ENCODE measurements at regions not wholly inside any gene's neighbourhood (a gene's known extent, or its start where the extent isn't known, plus 50 kb on each side); places are given as distances from the start of the nearest gene placed in this dataset.
A peak's percentile ranks its signal among the peaks of the same experiment; 100 is the strongest.

GRCh38 chr9:109549386-109549785 is 51.3 kb upstream of the PTPN3 start:
- DNase-seq (ENCODE audit: low read depth): no peak

- no peak for DNase-seq (ENCODE audit: low read depth)
These were observed 53.5 kb upstream of the PTPN3 start for GRCh38 chr9:109551651-109552050.

- no peak for DNase-seq (ENCODE audit: low read depth)
These were observed 57.1 kb upstream of the PTPN3 start for GRCh38 chr9:109555215-109555614.

- DNase-seq (ENCODE audit: low read depth): no peak
These were observed 58.0 kb upstream of the PTPN3 start for GRCh38 chr9:109556061-109556460.

GRCh38 chr9:109556786-109557185 is 58.7 kb upstream of the PTPN3 start:
- no peak for DNase-seq (ENCODE audit: low read depth)

GRCh38 chr9:109557481-109557880 is 59.4 kb upstream of the PTPN3 start:
- DNase-seq (ENCODE audit: low read depth): no peak

GRCh38 chr9:109558718-109559151 is 60.6 kb upstream of the PTPN3 start:
- no peak for DNase-seq (ENCODE audit: low read depth)

GRCh38 chr9:109560470-109561132 is 62.5 kb upstream of the PTPN3 start:
- no peak for DNase-seq (ENCODE audit: low read depth)

- DNase-seq (ENCODE audit: low read depth): no peak
These were observed 63.0 kb upstream of the PTPN3 start for GRCh38 chr9:109561137-109561536.

GRCh38 chr9:109568089-109568488 is 70.0 kb upstream of the PTPN3 start:
- no peak for DNase-seq (ENCODE audit: low read depth)

- no peak for DNase-seq (ENCODE audit: low read depth)
These were observed 70.6 kb upstream of the PTPN3 start for GRCh38 chr9:109568568-109569210.

- DNase-seq (ENCODE audit: low read depth): peak; percentile 13
These were observed 76.2 kb upstream of the PTPN3 start for GRCh38 chr9:109574061-109574882.

- DNase-seq (ENCODE audit: low read depth): no peak
These were observed 78.7 kb upstream of the PTPN3 start for GRCh38 chr9:109576762-109577161.

- DNase-seq (ENCODE audit: low read depth): peak; percentile 9
These were observed 81.3 kb upstream of the PTPN3 start for GRCh38 chr9:109579191-109579948.

GRCh38 chr9:109582386-109582785 is 84.3 kb upstream of the PTPN3 start:
- no peak for DNase-seq (ENCODE audit: low read depth)

- DNase-seq (ENCODE audit: low read depth): no peak
These were observed 86.1 kb upstream of the PTPN3 start for GRCh38 chr9:109584205-109584604.

GRCh38 chr9:109585796-109586195 is 87.7 kb upstream of the PTPN3 start:
- no peak for DNase-seq (ENCODE audit: low read depth)

GRCh38 chr9:109586993-109587392 is 88.9 kb upstream of the PTPN3 start:
- DNase-seq (ENCODE audit: low read depth): no peak

GRCh38 chr9:109588415-109588814 is 90.3 kb upstream of the PTPN3 start:
- no peak for DNase-seq (ENCODE audit: low read depth)

- DNase-seq (ENCODE audit: low read depth): no peak
These were observed 92.9 kb upstream of the PTPN3 start for GRCh38 chr9:109590966-109591365.

- DNase-seq (ENCODE audit: low read depth): no peak
These were observed 93.6 kb upstream of the PTPN3 start for GRCh38 chr9:109591691-109592090.

- DNase-seq (ENCODE audit: low read depth): no peak
These were observed 95.5 kb upstream of the PTPN3 start for GRCh38 chr9:109593612-109594011.

All from non-pigmented ciliary epithelial cell (primary cell).